Ishikawa (cell line): ENCODE measurements at regions not wholly inside any gene's neighbourhood (a gene's known extent, or its start where the extent isn't known, plus 50 kb on each side); places are given as distances from the start of the nearest gene placed in this dataset.

ENCODE experiments used
- CEBPB ChIP-seq: IDR thresholded peaks from 2 replicates; pipeline ENCODE4 v1.6.1; 2012
- CREB1 ChIP-seq: IDR thresholded peaks from 2 replicates; pipeline ENCODE4 v1.6.1; 2012; ENCODE audit warnings: low read depth
- EP300 ChIP-seq: IDR thresholded peaks from 2 replicates; pipeline ENCODE4 v1.6.1; 2012; ENCODE audit warnings: borderline replicate concordance
- FOXM1 ChIP-seq: IDR thresholded peaks from 2 replicates; pipeline ENCODE4 v1.6.1; 2012; ENCODE audit warnings: low read depth, borderline replicate concordance
- NFIC ChIP-seq: IDR thresholded peaks from 2 replicates; pipeline ENCODE4 v1.6.1; 2012
- RAD21 ChIP-seq: IDR thresholded peaks from 2 replicates; pipeline ENCODE4 v1.6.1; 2012; ENCODE audit warnings: low read depth
- TAF1 ChIP-seq: IDR thresholded peaks from 2 replicates; pipeline ENCODE4 v1.6.1; 2012; ENCODE audit warnings: low read depth, mild to moderate bottlenecking
- TCF12 ChIP-seq: IDR thresholded peaks from 2 replicates; pipeline ENCODE4 v1.6.1; 2012; ENCODE audit warnings: low read depth
- TEAD4 ChIP-seq: IDR thresholded peaks from 2 replicates; pipeline ENCODE4 v1.6.1; 2012
- YY1 ChIP-seq: IDR thresholded peaks from 2 replicates; pipeline ENCODE4 v1.6.1; 2012; ENCODE audit warnings: low read depth
- ZBTB7A ChIP-seq: IDR thresholded peaks from 2 replicates; pipeline ENCODE4 v1.6.1; 2012; ENCODE audit warnings: low read depth
- TF ChIP-seq, protein P1 (sequence below): IDR thresholded peaks from 2 replicates; pipeline ENCODE4 v1.6.1; 2012
- TF ChIP-seq, protein P2 (sequence below): IDR thresholded peaks from 2 replicates; pipeline ENCODE4 v1.6.1; 2012
- TF ChIP-seq, protein P3 (sequence below): IDR thresholded peaks from 2 replicates; pipeline ENCODE4 v1.6.1; 2012; ENCODE audit warnings: low read depth, mild to moderate bottlenecking

DNA sequence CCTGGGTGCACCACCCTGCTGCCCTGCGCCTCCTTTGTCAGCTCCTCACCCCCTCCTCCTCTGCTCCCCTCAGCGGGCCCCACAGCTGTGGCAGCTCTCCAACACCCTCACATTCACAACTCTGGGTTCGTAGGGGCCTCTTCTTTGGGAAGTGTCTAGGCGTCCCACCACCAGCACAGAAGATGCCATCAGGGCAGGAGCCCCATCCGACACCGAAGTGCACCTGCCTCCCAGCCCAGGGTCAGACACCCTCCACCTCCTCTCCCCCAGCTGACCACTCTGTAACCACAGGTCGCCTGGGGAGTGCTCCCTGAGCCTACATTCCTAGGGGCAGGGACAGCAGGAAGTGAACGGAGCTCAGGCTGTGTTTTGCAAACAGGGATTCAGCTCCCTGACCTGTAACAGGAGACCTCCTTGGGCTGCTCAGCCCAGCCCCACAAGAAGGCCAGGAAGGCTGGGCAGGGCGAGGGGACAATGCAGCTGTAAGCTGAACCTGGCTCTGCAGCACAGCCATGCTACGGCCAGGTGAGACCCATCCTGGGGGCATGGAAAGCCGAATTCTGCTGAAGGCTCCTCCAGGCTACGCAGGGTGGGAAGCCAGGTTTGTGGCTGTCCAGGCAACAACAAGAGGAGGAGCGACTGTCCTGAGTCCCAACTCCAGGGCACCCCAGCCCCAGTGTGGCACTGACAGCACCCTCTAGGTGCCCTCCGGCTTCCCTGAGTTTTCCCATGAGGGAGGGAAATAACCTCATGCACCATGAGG is 269.0 kb downstream of the GOLGA6L6 start:
- TF ChIP-seq, protein P1, sequence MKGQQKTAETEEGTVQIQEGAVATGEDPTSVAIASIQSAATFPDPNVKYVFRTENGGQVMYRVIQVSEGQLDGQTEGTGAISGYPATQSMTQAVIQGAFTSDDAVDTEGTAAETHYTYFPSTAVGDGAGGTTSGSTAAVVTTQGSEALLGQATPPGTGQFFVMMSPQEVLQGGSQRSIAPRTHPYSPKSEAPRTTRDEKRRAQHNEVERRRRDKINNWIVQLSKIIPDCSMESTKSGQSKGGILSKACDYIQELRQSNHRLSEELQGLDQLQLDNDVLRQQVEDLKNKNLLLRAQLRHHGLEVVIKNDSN, result no peak
- TF ChIP-seq NFIC (no peak), TAF1 (no peak), RAD21 (no peak), FOXM1 (no peak), YY1 (no peak), CEBPB (no peak), TEAD4 (no peak), TCF12 (no peak), ZBTB7A (no peak), CREB1 (no peak)
- TF ChIP-seq, protein P2, sequence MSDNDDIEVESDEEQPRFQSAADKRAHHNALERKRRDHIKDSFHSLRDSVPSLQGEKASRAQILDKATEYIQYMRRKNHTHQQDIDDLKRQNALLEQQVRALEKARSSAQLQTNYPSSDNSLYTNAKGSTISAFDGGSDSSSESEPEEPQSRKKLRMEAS, result no peak

DNA sequence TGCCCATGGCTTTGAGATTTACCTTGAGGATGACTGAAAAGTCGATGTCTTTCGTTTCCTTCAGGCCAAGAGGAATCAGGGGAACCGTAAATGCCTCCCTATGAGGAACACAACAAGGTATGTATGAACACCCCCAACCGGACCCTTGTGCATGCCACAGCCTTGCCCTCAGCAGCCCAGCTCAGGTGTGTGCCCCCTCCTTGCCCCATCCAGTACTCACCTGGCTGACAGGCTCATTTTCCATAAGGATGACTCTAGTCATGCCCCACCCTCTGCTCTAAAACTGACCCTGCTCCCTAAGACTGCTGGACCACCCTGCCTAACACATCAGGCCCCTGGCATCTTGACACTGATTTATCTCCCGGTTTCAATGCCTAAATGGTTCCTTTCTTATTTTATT is 270.0 kb downstream of the GOLGA6L6 start:
- TF ChIP-seq, protein P3, sequence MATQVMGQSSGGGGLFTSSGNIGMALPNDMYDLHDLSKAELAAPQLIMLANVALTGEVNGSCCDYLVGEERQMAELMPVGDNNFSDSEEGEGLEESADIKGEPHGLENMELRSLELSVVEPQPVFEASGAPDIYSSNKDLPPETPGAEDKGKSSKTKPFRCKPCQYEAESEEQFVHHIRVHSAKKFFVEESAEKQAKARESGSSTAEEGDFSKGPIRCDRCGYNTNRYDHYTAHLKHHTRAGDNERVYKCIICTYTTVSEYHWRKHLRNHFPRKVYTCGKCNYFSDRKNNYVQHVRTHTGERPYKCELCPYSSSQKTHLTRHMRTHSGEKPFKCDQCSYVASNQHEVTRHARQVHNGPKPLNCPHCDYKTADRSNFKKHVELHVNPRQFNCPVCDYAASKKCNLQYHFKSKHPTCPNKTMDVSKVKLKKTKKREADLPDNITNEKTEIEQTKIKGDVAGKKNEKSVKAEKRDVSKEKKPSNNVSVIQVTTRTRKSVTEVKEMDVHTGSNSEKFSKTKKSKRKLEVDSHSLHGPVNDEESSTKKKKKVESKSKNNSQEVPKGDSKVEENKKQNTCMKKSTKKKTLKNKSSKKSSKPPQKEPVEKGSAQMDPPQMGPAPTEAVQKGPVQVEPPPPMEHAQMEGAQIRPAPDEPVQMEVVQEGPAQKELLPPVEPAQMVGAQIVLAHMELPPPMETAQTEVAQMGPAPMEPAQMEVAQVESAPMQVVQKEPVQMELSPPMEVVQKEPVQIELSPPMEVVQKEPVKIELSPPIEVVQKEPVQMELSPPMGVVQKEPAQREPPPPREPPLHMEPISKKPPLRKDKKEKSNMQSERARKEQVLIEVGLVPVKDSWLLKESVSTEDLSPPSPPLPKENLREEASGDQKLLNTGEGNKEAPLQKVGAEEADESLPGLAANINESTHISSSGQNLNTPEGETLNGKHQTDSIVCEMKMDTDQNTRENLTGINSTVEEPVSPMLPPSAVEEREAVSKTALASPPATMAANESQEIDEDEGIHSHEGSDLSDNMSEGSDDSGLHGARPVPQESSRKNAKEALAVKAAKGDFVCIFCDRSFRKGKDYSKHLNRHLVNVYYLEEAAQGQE, result no peak

- TF ChIP-seq RAD21 (peak; percentile 23; the same call in 1 of the 2 replicates), NFIC (0 out of 2 replicates have a peak, but pooled peaks have one; percentile 64)
Measured at GRCh38 chr15:20192982-20193929, 348.3 kb downstream of the GOLGA6L6 start.

- no peak for TF ChIP-seq TEAD4
- no peak for TF ChIP-seq EP300
- no peak for TF ChIP-seq TCF12
- TF ChIP-seq FOXM1, result no peak
- no peak for TF ChIP-seq ZBTB7A
- TF ChIP-seq NFIC, result no peak
Measured at GRCh38 chr15:20106026-20106425, 435.6 kb downstream of the GOLGA6L6 start.

- TF ChIP-seq CEBPB (no peak), CREB1 (no peak), RAD21 (no peak), NFIC (no peak), ZBTB7A (no peak), TCF12 (no peak), TAF1 (no peak), FOXM1 (no peak), TEAD4 (no peak), EP300 (no peak)
- TF ChIP-seq, protein P3, result no peak
Measured at GRCh38 chr15:19992428-19992827, 549.2 kb downstream of the GOLGA6L6 start.

DNA sequence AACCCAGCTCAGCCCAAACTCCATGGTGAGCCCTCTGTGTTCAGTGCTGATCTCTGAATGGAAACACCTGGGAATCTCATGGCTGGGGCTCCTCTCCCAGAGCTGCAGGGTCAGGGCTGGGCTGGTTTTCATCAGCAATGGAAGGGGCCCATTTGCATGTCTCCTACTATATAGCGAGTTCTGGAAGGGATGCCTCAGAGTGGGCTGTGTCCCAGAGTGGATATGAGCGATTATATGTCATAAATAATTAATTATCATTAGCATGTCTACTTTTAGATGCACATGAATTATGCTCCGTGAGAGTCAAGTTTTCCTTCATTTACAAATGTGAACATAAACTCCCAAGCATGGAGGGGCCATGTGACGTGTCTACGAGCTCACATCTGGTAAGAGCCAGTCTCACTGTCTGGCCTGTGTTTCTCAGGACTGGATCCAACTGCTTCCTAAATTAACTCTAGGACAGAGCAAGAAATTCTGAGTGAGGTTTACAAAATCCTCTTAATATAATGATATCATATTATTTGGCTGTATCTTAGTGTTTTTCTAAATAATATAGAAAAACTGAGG is 553.4 kb downstream of the GOLGA6L6 start:
- no peak for TF ChIP-seq FOXM1
- no peak for TF ChIP-seq YY1
- no peak for TF ChIP-seq CEBPB
- no peak for TF ChIP-seq NFIC
